HCT116 (cell line): ENCODE measurements at regions not wholly inside any gene's neighbourhood (a gene's known extent, or its start where the extent isn't known, plus 50 kb on each side); places are given as distances from the start of the nearest gene placed in this dataset.

Experiments
- EZH2phosphoT487 ChIP-seq: fragments of 200-600 bp; IDR thresholded peaks from 2 replicates; pipeline ENCODE4 v1.6.1; 2018; ENCODE audit warnings: antibody characterized with exemption, borderline replicate concordance
- POLR2A ChIP-seq: IDR thresholded peaks from 2 replicates; pipeline ENCODE4 v1.7.0; 2011; ENCODE audit warnings: borderline replicate concordance; ENCODE audit not compliant: insufficient read depth, insufficient read length; ENCODE audit errors: extremely low read depth
- POLR2AphosphoS5 ChIP-seq: IDR thresholded peaks from 2 replicates; pipeline ENCODE4 v1.6.1; 2011; ENCODE audit warnings: mild to moderate bottlenecking, low read depth, low read length, moderate library complexity
- RAD21 ChIP-seq: IDR thresholded peaks from 2 replicates; pipeline ENCODE4 v1.6.1; 2012; ENCODE audit warnings: low read depth, mild to moderate bottlenecking
- SIN3A ChIP-seq: IDR thresholded peaks from 2 replicates; pipeline ENCODE4 v1.6.1; 2012; ENCODE audit warnings: low read depth
- SRF ChIP-seq: IDR thresholded peaks from 2 replicates; pipeline ENCODE4 v1.6.1; 2012; ENCODE audit warnings: low read depth
- TF ChIP-seq, protein P1 (sequence below), 3 experiments: fragments of 200-600 bp in 1 of 3; sonication (generic) in 1 of 3; IDR thresholded peaks in 2 of 3; conservative IDR thresholded peaks in 1 of 3; 2 replicates each; pipeline ENCODE4 v1.5.1; 2012 to 2017; ENCODE audit warnings: low read depth in 2 of 3, low read length in 2 of 3, antibody characterized with exemption in 1 of 3, borderline replicate concordance in 1 of 3, control low read depth in 1 of 3, mild to moderate bottlenecking in 1 of 3, mixed read lengths in 1 of 3, mixed run types in 1 of 3, moderate library complexity in 1 of 3; ENCODE audit not compliant: insufficient read depth in 1 of 3
- TF ChIP-seq, protein P2 (sequence below): IDR thresholded peaks from 2 replicates; pipeline ENCODE4 v1.6.1; 2012
- TF ChIP-seq, protein P3 (sequence below): IDR thresholded peaks from 2 replicates; pipeline ENCODE4 v1.6.1; 2012; ENCODE audit warnings: low read depth

DNA sequence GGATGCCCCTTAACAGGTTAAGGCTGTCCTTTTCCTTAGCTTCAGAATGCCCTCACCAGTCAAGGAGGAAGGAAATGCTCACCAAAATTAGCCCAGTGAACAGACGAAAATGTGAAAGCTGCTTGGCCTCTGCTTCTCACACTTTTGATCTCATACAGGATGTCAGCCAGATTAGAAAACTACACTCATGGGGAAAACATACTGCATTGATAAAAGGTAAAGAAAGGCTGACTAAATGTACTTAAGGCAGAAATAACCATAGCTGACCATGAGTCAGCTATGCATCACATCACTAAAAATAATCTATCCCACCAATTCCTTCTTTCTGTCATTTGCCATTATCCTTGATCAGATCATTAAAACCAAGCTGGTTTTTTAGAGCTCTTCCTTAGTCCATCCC, 198.4 kb upstream of the TENT5A start:
- TF ChIP-seq POLR2A = no peak
- no peak for TF ChIP-seq SIN3A
- TF ChIP-seq SRF = no peak
- TF ChIP-seq, protein P1, sequence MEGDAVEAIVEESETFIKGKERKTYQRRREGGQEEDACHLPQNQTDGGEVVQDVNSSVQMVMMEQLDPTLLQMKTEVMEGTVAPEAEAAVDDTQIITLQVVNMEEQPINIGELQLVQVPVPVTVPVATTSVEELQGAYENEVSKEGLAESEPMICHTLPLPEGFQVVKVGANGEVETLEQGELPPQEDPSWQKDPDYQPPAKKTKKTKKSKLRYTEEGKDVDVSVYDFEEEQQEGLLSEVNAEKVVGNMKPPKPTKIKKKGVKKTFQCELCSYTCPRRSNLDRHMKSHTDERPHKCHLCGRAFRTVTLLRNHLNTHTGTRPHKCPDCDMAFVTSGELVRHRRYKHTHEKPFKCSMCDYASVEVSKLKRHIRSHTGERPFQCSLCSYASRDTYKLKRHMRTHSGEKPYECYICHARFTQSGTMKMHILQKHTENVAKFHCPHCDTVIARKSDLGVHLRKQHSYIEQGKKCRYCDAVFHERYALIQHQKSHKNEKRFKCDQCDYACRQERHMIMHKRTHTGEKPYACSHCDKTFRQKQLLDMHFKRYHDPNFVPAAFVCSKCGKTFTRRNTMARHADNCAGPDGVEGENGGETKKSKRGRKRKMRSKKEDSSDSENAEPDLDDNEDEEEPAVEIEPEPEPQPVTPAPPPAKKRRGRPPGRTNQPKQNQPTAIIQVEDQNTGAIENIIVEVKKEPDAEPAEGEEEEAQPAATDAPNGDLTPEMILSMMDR (IDR thresholded peaks at IDR 0.05 in 2 of 3, conservative IDR thresholded peaks at IDR 0.05 in 1 of 3; ENCODE audit: borderline replicate concordance in 1 of 3, insufficient read depth in 1 of 3, low read depth in 2 of 3, low read length in 2 of 3) = no peak
- TF ChIP-seq, protein P2, sequence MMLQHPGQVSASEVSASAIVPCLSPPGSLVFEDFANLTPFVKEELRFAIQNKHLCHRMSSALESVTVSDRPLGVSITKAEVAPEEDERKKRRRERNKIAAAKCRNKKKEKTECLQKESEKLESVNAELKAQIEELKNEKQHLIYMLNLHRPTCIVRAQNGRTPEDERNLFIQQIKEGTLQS = no peak
- TF ChIP-seq RAD21 = no peak
- no peak for TF ChIP-seq POLR2AphosphoS5
- no peak for TF ChIP-seq EZH2phosphoT487
- TF ChIP-seq, protein P3, sequence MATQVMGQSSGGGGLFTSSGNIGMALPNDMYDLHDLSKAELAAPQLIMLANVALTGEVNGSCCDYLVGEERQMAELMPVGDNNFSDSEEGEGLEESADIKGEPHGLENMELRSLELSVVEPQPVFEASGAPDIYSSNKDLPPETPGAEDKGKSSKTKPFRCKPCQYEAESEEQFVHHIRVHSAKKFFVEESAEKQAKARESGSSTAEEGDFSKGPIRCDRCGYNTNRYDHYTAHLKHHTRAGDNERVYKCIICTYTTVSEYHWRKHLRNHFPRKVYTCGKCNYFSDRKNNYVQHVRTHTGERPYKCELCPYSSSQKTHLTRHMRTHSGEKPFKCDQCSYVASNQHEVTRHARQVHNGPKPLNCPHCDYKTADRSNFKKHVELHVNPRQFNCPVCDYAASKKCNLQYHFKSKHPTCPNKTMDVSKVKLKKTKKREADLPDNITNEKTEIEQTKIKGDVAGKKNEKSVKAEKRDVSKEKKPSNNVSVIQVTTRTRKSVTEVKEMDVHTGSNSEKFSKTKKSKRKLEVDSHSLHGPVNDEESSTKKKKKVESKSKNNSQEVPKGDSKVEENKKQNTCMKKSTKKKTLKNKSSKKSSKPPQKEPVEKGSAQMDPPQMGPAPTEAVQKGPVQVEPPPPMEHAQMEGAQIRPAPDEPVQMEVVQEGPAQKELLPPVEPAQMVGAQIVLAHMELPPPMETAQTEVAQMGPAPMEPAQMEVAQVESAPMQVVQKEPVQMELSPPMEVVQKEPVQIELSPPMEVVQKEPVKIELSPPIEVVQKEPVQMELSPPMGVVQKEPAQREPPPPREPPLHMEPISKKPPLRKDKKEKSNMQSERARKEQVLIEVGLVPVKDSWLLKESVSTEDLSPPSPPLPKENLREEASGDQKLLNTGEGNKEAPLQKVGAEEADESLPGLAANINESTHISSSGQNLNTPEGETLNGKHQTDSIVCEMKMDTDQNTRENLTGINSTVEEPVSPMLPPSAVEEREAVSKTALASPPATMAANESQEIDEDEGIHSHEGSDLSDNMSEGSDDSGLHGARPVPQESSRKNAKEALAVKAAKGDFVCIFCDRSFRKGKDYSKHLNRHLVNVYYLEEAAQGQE = no peak
